ENCODE measurements at regions not wholly inside any gene's neighbourhood (a gene's known extent, or its start where the extent isn't known, plus 50 kb on each side); places are given as distances from the start of the nearest gene placed in this dataset.

- no peak for TF ChIP-seq CTCF (IDR thresholded peaks at IDR 0.05)
- no peak for TF ChIP-seq POLR2A (IDR thresholded peaks at IDR 0.05)
These were observed 77.2 kb upstream of the JUN start for GRCh38 chr1:58861076-58861475.

Data from thyroid gland (tissue), 4 donors.